Umbilical cord (tissue), 1 donor: ENCODE measurements at regions not wholly inside any gene's neighbourhood (a gene's known extent, or its start where the extent isn't known, plus 50 kb on each side); places are given as distances from the start of the nearest gene placed in this dataset.
"Not testable (repeated sequence)": the region's sequence is repeated elsewhere in the genome, so short reads cannot be mapped to it uniquely, and the experiment has no call there.

ENCODE experiments used
- DNase-seq: peaks from one replicate; pipeline ENCODE4 v3.0.0-alpha.2; 2015; ENCODE audit warnings: low spot score

DNA sequence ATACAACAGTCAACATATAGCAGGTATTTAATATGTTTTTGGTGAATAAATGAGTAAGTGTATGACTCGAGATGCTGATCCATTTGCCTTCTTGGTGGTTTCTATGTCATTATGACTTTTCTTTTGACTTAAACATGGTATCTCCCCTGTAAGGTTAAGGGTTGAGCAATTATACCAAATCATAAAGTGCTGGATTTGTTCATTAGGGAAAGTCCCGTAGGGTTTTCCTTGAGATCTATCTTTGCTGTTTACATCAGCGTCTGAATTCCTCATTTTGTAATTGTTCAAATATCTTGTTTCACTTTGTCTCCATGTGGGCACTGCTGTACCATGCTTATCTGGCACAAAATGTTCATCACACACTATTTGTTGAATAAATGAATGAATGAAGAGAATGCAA lies 562.6 kb downstream of the EDEM1 start:
- no peak for DNase-seq

DNA sequence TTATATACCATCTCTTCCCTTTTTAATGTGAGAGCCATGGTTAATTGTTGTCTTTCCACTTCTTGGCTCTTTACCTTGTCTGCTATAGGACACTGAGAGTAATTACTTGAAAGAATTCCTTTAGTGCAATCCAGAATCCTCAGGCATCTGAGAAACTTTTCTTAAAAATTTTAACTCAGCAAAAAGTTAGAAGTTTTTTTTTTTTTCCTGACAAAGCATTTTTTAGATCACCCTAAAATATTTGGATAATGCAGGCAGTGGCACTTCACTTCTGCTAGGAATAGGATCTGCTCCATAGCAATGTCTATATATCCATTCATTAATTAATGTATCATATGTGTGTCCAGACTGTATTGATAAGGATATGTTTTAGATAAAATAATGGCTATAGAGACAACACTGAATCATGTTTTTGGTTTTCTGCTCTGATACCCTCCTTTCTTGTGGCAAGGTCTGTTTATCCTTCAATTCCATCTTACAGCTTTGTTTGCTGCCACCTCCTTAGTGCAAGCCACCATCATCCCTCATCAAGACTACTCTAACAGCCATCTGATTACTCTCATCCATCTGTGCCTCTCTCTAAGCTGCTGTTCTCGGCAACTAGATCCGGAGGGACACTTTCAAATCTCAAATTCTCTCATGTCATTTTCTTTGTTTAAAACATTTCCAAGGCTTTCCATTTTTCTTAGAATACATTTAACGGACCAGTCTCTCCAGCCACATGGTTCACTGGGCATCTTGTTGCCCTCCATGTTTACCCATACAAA lies 563.5 kb downstream of the EDEM1 start:
- DNase-seq, result no peak

GRCh38 chr3:5754602-5755001 lies 567.1 kb downstream of the EDEM1 start:
- no peak for DNase-seq

GRCh38 chr3:5756443-5756842 lies 568.9 kb downstream of the EDEM1 start:
- DNase-seq, result no peak

DNA sequence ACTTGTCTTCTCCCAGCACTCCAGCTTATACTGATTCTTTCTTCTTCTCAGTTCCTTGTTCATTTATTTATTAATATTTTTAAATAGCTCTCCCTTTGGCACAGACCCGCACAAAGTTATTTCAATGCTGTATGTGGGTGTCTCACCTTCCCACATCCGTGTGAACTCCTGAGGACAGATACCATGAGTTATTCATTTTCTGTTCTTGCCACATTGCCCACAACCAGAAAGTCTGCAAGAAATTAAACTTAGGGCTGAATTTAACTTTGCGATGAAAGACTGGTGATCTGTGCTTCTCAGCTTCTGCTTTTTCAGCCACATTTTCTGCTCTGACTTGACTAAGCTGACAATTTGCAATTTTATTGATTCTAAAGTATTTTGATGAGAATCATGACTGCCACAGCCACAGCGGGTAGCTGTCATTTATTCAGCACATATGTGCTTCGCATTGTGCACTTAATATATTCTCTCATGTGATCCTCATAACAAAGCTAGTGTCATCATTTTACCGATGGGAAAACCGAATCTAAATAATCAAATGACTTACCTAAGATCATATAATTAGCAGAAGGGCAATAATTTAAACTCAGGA lies 569.8 kb downstream of the EDEM1 start:
- DNase-seq, result no peak

- no peak for DNase-seq
These were observed 571.2 kb downstream of the EDEM1 start for GRCh38 chr3:5758699-5759098.

DNA sequence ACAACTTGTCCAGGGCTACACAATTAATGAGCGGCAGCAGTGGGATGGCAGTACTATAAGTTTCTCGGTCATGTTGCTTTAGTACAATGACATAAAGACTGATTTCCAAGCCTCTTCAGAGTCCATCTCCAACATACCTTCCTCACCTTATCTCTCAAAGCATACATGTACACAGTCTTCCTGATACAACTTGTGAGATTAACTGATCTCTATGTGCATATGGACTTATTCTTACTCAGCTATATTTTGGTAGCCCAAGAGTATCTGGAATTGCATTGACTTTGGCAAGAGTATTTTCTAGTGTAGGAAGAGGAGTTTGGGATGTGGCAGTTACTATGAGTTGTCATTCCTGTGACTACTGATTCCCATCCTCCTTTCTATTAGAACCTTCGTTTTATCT lies 575.0 kb downstream of the EDEM1 start:
- no peak for DNase-seq

GRCh38 chr3:5766848-5767247 lies 579.3 kb downstream of the EDEM1 start:
- no peak for DNase-seq

DNA sequence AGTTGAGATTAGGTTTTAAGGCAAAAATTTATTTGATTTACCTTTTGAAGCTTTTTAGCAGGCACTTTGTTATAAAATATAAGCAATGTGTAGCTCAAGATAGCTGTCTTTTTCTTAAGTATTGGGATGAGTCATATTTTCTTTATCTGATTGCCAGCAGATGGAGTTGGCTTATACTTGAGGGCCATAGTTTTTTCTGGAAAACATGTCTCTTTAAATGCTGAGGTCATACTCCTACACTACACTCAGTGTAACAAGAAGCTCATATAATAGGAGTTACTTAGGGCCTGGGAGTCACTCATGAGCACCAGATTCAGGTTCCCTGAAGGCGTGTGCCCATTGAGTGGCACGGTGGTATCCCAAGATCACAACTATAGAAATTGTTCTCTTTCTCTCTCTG lies 579.8 kb downstream of the EDEM1 start:
- DNase-seq, result peak; percentile 67

DNA sequence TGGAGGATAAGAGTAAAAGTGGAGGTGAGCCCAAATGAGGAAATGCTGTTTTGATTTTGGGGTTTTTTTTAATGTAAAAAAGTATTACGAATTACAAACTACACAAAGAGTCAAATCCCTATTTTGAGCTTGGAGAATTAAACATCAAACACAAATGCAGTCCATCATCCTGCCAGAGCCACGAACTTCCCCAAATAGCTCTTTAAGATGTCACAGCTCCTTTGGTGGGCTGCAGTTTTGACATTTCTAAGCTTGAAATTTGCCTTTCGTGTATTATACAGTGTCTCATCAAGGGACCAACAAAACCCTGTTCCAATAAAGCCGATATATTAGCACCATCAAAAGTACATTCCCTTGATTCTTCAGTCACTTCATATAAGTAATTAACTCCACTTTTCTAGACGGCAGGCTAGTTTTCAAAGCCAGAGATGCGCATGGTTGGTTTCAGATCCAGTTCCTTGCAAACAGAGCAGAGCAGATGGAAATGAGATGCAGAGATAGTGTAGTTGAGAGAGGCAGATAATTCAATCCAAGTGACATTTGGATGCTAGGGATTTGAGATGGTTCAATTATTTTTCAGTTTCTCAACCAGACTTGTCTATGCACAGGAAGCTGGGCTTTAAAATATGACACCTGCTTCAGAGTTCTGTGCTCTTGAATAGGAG lies 580.9 kb downstream of the EDEM1 start:
- no peak for DNase-seq

DNA sequence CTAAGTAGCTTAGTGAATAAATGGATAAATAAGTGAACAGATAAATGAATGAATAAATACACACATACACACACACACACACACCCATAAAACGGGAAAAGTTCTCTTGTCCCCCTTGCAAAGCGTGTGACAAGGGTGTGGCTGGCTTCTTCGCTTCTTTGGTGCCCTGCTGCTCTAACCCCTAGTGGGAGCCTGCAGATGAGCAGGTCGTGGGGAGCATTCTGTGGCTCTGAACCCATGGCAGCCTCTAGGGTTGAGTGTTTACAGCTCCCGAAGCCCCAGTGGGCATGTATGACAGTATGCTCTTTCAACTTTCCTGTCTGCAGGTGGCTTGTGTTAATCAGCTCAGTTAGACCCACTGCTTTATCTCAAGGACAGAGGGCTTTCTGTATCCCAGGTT lies 582.3 kb downstream of the EDEM1 start:
- no peak for DNase-seq

GRCh38 chr3:5774337-5774736 lies 586.8 kb downstream of the EDEM1 start:
- DNase-seq, result no peak

- DNase-seq, result not testable (repeated sequence)
These were observed 587.6 kb downstream of the EDEM1 start for GRCh38 chr3:5775100-5775499.

DNA sequence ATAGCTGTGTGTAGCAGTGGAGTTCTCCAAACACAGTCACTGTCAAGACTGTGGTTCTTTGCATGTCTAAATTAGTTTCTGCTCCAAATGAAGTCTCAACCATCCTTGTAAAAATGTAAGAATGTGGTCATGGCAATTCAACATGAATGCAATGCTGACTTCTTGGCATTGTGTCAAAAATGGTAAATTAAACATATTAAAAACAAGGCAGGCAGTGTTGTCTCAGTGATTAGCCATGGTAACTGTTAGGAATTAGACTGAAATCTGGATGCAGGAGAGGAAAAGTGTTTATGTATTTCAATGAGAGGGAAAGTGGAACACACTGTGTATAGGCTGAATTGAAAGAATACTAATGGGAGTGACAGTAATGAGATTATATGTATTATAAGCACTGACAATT lies 597.2 kb downstream of the EDEM1 start:
- no peak for DNase-seq

DNA sequence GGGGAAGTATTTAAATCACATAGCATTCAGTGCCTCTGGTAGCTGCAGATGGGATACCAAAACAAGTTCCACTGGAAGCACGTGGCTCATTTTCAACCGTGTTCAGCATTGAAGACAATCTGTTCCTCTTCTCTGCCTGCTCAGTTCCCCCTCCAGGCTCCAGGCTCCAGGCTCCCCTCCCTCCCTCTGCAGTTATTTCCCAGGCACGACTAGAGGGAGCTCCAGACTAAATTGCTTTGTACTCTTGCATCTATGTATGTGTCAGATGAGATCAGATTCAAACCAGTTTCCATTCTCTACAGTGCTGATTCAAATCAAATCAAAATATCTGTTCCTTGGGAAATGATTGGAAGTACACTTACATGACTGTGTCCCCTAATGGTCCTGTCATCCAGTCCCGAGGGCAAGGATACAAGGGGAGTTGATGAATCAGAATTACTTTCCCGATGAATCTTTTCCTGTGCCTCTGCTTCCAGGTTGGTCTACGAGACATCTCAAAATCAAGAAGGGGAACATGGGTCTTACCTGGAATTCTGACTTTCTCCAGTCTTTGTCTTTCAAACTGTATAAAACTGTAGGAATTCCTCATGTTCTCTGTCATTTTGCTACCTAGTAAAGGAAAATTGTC lies 600.5 kb downstream of the EDEM1 start:
- DNase-seq, result peak; percentile 88

DNA sequence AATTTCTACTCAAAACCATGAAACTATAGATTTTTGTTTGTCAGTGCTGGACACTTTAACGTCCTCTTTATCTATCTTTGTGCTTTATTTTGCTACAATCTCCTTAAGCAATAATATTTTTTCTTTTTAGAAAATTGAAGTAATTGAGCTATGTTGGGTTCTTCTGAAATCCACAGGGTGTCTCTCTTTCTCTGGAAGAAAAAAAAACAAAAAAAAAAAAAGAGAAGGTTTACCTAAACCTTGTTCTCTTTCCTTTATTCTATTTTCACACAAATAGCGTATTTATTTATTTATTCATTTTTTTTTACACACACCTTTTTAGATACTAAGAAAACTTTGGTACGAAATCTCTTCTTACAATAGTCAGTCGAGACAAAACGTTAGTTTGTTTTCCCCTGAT lies 601.0 kb downstream of the EDEM1 start:
- DNase-seq, result peak; percentile 9

DNA sequence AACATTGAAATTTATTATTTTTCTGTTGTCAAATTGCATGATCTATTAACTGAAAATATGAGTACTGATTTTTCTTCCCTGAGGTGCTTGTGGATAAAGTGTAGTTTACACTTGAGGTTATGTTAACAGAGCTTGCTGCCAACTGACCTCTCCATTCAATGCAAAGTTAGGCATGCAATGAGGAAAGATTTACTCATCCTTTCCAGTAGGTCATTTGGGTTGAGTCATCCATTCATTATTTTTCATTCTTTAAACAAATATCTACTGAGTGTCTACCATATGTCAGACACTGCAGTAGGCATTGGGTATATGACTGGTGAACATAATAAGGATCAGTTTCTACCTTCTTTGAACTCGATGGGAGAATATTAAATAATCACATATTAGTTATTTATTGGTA lies 604.1 kb downstream of the EDEM1 start:
- DNase-seq, result no peak

DNA sequence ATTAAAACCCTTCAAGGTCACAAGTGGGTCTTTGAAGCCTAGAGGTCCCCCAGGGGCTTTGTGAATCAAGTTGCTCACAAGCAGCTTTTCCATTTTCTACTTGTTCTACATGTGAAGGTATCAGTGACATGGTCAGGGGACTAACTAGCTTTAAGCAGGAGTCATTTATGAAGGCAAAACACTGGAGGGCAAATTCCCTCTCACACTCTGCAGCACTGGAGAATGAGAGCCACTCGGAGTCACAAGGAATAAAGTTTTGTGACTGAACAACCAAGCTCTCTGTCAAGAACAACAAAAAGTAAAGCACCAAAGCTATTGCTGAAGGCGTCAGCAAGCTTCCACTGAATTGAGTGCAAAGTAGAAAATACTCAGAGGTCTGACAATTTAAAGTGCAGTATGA lies 609.0 kb downstream of the EDEM1 start:
- no peak for DNase-seq

GRCh38 chr3:5798809-5799208 lies 611.3 kb downstream of the EDEM1 start:
- DNase-seq, result no peak

GRCh38 chr3:5799398-5799797 lies 611.9 kb downstream of the EDEM1 start:
- DNase-seq, result no peak

DNA sequence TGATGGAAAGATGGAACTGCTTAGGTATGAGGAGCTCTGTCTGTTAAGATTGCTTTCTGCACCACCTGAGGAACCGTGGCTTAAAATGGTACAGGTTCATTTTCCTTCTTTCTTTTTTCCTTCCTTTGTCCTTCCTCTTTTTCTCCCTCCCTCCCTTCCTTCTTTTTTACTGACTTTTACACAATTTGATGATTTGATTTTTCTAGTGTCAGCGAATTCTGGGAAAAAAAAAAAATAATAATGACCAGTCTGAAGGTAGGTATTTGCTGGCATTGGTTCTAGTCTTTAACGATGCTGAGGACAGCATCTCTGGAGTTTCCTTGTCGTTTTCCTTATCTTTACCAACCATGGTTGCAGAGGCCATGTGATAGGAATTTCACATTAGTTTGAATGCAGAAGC lies 613.5 kb downstream of the EDEM1 start:
- DNase-seq, result no peak

GRCh38 chr3:5806192-5806591 lies 618.7 kb downstream of the EDEM1 start:
- DNase-seq, result no peak
